Liver (tissue), 8 donors: ENCODE measurements at regions not wholly inside any gene's neighbourhood (a gene's known extent, or its start where the extent isn't known, plus 50 kb on each side); places are given as distances from the start of the nearest gene placed in this dataset.

ENCODE experiments used
- DNase-seq: peaks from one replicate; pipeline ENCODE4 v3.0.0-alpha.2; 2017; ENCODE audit warnings: low spot score
- H3K27ac ChIP-seq, 2 donors: one replicate each; pipeline ENCODE4 v1.7.0; 2013; ENCODE audit warnings: inconsistent platforms in 2 of 2, low read length in 2 of 2, control low read depth in 1 of 2, low read depth in 1 of 2, mild to moderate bottlenecking in 1 of 2
- H3K27me3 ChIP-seq, 4 donors: one replicate each; pipeline versions ENCODE4 v1.6.1 to v1.7.0; 2013; ENCODE audit warnings: low read length in 3 of 4, inconsistent platforms in 1 of 4, mild to moderate bottlenecking in 1 of 4, moderate library complexity in 1 of 4; ENCODE audit not compliant: control insufficient read depth in 4 of 4, insufficient read depth in 4 of 4
- H3K36me3 ChIP-seq, 4 donors: one replicate each; pipeline versions ENCODE4 v1.6.1 to v1.7.0; 2013; ENCODE audit warnings: low read length in 3 of 4, mild to moderate bottlenecking in 3 of 4, low read depth in 1 of 4, moderate library complexity in 1 of 4; ENCODE audit not compliant: control insufficient read depth in 4 of 4, insufficient read depth in 3 of 4
- H3K4me1 ChIP-seq, 4 donors: one replicate each; pipeline versions ENCODE4 v1.6.1 to v1.7.0; 2013; ENCODE audit warnings: low read length in 3 of 4, mild to moderate bottlenecking in 3 of 4, moderate library complexity in 1 of 4; ENCODE audit not compliant: control insufficient read depth in 4 of 4, insufficient read depth in 4 of 4
- H3K4me3 ChIP-seq, 3 donors: one replicate each; pipeline versions ENCODE4 v1.6.1 to v1.7.0; 2013; ENCODE audit warnings: low read length in 3 of 3, control low read depth in 1 of 3, low read depth in 1 of 3, mild to moderate bottlenecking in 1 of 3
- H3K9ac ChIP-seq, 2 donors: one replicate each; pipeline ENCODE4 v1.7.0; 2013; ENCODE audit warnings: low read length in 2 of 2, mild to moderate bottlenecking in 2 of 2, moderate library complexity in 2 of 2, control low read depth in 1 of 2, low read depth in 1 of 2
- H3K9me3 ChIP-seq, 4 donors: one replicate each; pipeline versions ENCODE4 v1.6.1 to v1.7.0; 2013; ENCODE audit warnings: low read length in 3 of 4; ENCODE audit not compliant: control insufficient read depth in 4 of 4
- EGR1 ChIP-seq, 2 donors: IDR thresholded peaks; 2 replicates each; pipeline ENCODE4 v1.6.1; 2016 to 2018; ENCODE audit warnings: antibody characterized with exemption in 2 of 2, low read depth in 2 of 2
- FOXA1 ChIP-seq: IDR thresholded peaks from 2 replicates; pipeline ENCODE4 v1.6.1; 2016; ENCODE audit warnings: antibody characterized with exemption
- FOXA2 ChIP-seq: IDR thresholded peaks from 2 replicates; pipeline ENCODE4 v1.6.1; 2016; ENCODE audit warnings: antibody characterized with exemption
- GABPA ChIP-seq, 2 donors: IDR thresholded peaks in 1 of 2; conservative IDR thresholded peaks in 1 of 2; 2 replicates each; pipeline ENCODE4 v1.6.1; 2016; ENCODE audit warnings: antibody characterized with exemption in 2 of 2, mild to moderate bottlenecking in 1 of 2, moderate library complexity in 1 of 2
- HNF4G ChIP-seq: IDR thresholded peaks from 2 replicates; pipeline ENCODE4 v1.6.1; 2016; ENCODE audit warnings: antibody characterized with exemption
- NR2F2 ChIP-seq: IDR thresholded peaks from 2 replicates; pipeline ENCODE4 v1.6.1; 2016; ENCODE audit warnings: antibody characterized with exemption
- RAD21 ChIP-seq, 2 donors: IDR thresholded peaks; 2 replicates each; pipeline ENCODE4 v1.6.1; 2016; ENCODE audit warnings: antibody characterized with exemption in 2 of 2, mild to moderate bottlenecking in 2 of 2
- REST ChIP-seq: IDR thresholded peaks from 2 replicates; pipeline ENCODE4 v1.6.1; 2016; ENCODE audit warnings: antibody characterized with exemption, mild to moderate bottlenecking
- RXRA ChIP-seq, 2 donors: IDR thresholded peaks; 2 replicates each; pipeline ENCODE4 v1.6.1; 2017 to 2018; ENCODE audit warnings: antibody characterized with exemption in 2 of 2, mild to moderate bottlenecking in 1 of 2
- SP1 ChIP-seq: IDR thresholded peaks from 2 replicates; pipeline ENCODE4 v1.6.1; 2018; ENCODE audit warnings: antibody characterized with exemption, mild to moderate bottlenecking
- TAF1 ChIP-seq: conservative IDR thresholded peaks from 2 replicates; pipeline ENCODE4 v1.6.1; 2016; ENCODE audit warnings: antibody characterized with exemption, mild to moderate bottlenecking
- YY1 ChIP-seq: IDR thresholded peaks from 2 replicates; pipeline ENCODE4 v1.6.1; 2016; ENCODE audit warnings: antibody characterized with exemption, mild to moderate bottlenecking
- WGBS: extraction: QIAGEN DNeasy Blood & Tissue Kit; methylation state at CpG from one replicate; pipeline ENCODE4 v1.1.7; 2013; 5-methylcytosine and 5-hydroxymethylcytosine counted together
- TF ChIP-seq, protein P1 (sequence below): IDR thresholded peaks from 2 replicates; pipeline ENCODE4 v1.6.1; 2016; ENCODE audit warnings: antibody characterized with exemption
- TF ChIP-seq, protein P2 (sequence below): fragments of 150-350 bp; IDR thresholded peaks from 2 replicates; pipeline ENCODE4 v1.5.1; 2017; ENCODE audit warnings: improper control_type of control experiment, low read depth, low read length; ENCODE audit not compliant: missing input control
- TF ChIP-seq, protein P3 (sequence below): IDR thresholded peaks from 2 replicates; pipeline ENCODE4 v1.6.1; 2016; ENCODE audit warnings: antibody characterized with exemption
- donor health status: healthy.
- donor health status: healthy.
- donor health status: healthy.
- donor health status: healthy.
- donor health status: healthy.

DNA sequence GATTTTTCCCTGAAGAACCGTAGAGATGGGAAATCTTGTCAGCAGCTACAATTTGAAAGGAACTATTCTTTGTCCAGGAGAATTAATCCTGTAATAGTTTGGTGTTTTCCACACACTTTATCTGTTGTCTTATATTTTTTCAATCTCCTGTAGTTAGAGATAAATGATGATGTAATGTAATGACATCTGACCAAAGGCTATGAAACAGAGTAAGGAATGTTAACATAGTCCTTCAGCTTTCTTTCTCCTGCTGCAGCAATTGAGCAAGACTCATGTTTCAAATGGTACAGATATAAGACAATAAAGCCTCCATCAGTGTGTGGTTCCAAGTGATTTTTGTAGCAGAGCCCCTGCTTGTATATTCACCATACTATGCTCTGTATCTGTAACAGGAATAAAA is 1028.4 kb downstream of the SI start:
- Histone ChIP-seq H3K4me3 (no peak overlapping the region), H3K9ac (no peak overlapping the region), H3K27me3 (no peaks in the 10 kb centered on the region), H3K27ac (no peak overlapping the region), H3K4me1 (no peaks in the 10 kb centered on the region), H3K36me3 (no peaks in the 10 kb centered on the region), H3K9me3 (no peaks in the 10 kb centered on the region)
- no peak for TF ChIP-seq TAF1
- no peak for TF ChIP-seq NR2F2
- TF ChIP-seq, protein P1, sequence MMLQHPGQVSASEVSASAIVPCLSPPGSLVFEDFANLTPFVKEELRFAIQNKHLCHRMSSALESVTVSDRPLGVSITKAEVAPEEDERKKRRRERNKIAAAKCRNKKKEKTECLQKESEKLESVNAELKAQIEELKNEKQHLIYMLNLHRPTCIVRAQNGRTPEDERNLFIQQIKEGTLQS, result no peak
- no peak for DNase-seq
- 71% methylated on average over 1 of the region's 1 CpG for WGBS

DNA sequence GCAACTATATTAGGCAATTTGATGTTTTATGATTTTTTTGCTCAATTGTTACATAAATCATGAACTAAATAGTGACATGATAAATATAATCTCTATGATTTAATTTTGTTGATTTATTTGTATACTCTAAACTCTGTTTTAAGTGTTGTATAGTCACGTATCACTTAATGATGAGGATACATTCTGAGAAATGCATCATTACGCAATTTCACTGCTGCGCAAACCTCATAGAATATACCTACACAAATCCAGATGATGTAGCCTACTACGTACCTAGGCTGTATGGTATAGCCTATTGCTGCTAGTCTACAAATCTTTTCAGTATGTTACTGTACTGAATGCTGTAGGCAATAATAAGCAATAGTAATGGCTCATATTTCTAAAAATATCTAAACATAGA is 1029.8 kb downstream of the SI start:
- Histone ChIP-seq H3K9me3 (no peaks in the 10 kb centered on the region), H3K27me3 (no peaks in the 10 kb centered on the region), H3K4me3 (no peak overlapping the region), H3K4me1 (no peaks in the 10 kb centered on the region), H3K9ac (no peak overlapping the region), H3K27ac (no peak overlapping the region), H3K36me3 (no peaks in the 10 kb centered on the region)
- TF ChIP-seq TAF1, result no peak
- TF ChIP-seq GABPA (IDR thresholded peaks at IDR 0.05 in 1 of 2, conservative IDR thresholded peaks at IDR 0.05 in 1 of 2), result no peak
- no peak for TF ChIP-seq FOXA2
- no peak for TF ChIP-seq RAD21 (IDR thresholded peaks at IDR 0.05)
- TF ChIP-seq, protein P2, sequence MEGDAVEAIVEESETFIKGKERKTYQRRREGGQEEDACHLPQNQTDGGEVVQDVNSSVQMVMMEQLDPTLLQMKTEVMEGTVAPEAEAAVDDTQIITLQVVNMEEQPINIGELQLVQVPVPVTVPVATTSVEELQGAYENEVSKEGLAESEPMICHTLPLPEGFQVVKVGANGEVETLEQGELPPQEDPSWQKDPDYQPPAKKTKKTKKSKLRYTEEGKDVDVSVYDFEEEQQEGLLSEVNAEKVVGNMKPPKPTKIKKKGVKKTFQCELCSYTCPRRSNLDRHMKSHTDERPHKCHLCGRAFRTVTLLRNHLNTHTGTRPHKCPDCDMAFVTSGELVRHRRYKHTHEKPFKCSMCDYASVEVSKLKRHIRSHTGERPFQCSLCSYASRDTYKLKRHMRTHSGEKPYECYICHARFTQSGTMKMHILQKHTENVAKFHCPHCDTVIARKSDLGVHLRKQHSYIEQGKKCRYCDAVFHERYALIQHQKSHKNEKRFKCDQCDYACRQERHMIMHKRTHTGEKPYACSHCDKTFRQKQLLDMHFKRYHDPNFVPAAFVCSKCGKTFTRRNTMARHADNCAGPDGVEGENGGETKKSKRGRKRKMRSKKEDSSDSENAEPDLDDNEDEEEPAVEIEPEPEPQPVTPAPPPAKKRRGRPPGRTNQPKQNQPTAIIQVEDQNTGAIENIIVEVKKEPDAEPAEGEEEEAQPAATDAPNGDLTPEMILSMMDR, result no peak
- TF ChIP-seq, protein P3, sequence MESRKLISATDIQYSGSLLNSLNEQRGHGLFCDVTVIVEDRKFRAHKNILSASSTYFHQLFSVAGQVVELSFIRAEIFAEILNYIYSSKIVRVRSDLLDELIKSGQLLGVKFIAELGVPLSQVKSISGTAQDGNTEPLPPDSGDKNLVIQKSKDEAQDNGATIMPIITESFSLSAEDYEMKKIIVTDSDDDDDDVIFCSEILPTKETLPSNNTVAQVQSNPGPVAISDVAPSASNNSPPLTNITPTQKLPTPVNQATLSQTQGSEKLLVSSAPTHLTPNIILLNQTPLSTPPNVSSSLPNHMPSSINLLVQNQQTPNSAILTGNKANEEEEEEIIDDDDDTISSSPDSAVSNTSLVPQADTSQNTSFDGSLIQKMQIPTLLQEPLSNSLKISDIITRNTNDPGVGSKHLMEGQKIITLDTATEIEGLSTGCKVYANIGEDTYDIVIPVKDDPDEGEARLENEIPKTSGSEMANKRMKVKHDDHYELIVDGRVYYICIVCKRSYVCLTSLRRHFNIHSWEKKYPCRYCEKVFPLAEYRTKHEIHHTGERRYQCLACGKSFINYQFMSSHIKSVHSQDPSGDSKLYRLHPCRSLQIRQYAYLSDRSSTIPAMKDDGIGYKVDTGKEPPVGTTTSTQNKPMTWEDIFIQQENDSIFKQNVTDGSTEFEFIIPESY, result no peak
- no peak for TF ChIP-seq RXRA (IDR thresholded peaks at IDR 0.05)
- TF ChIP-seq YY1, result no peak
- no peak for TF ChIP-seq SP1
- TF ChIP-seq EGR1 (IDR thresholded peaks at IDR 0.05; ENCODE audit: low read depth in 2 of 2), result no peak
- TF ChIP-seq HNF4G, result no peak
- TF ChIP-seq, protein P1, result no peak
- TF ChIP-seq FOXA1, result no peak
- no peak for TF ChIP-seq REST
- WGBS, result 88% methylated on average over 4 of the region's 4 CpGs
- DNase-seq, result no peak
